PC-3 (cell line): ENCODE measurements at regions not wholly inside any gene's neighbourhood (a gene's known extent, or its start where the extent isn't known, plus 50 kb on each side); places are given as distances from the start of the nearest gene placed in this dataset.

ENCODE experiments used
- ATAC-seq: fragments of 200-7000 bp; cut with Tn5 transposase; 2 replicates; pipeline ENCODE4 v1.9.1; 2020; ENCODE audit warnings: mild to moderate bottlenecking, moderate library complexity
- BruUV-seq: library from RNA; stranded (reverse); fragments of 400-500 nt; replicated peaks from 2 replicates; lab custom pipeline; 2021; lab: Mats Ljungman, UMichigan
- CTCF ChIA-PET: fragments of 300-600 bp; sonication (Branson Sonifier 250); formaldehyde crosslinking; loops from one replicate; lab custom pipeline; 2022; ENCODE audit warnings: antibody characterized with exemption; lab: Charles Lee
- POLR2A ChIA-PET: fragments of 300-600 bp; sonication (Branson Sonifier 250); formaldehyde crosslinking; loops from one replicate; lab custom pipeline; 2022; ENCODE audit warnings: antibody characterized with exemption; ENCODE audit not compliant: unreplicated experiment; lab: Charles Lee
- DNase-seq: peaks from one replicate; pipeline ENCODE4 v3.0.0-alpha.2; 2015
- H2AFZ ChIP-seq: fragments of 300-600 bp; sonication (generic); 2 replicates; pipeline ENCODE4 v1.6.0; 2016; ENCODE audit warnings: antibody characterized with exemption, low read length
- H3F3A ChIP-seq: fragments of 300-600 bp; sonication (generic); one replicate; pipeline ENCODE4 v1.6.0; 2017; ENCODE audit warnings: antibody characterized with exemption, low read length, control low read depth, mild to moderate bottlenecking; ENCODE audit not compliant: unreplicated experiment
- H3K27ac ChIP-seq: fragments of 300-600 bp; sonication (generic); 2 replicates; pipeline ENCODE4 v1.5.1; 2016; ENCODE audit warnings: mild to moderate bottlenecking, low read length
- H3K27me3 ChIP-seq: fragments of 300-600 bp; sonication (generic); 2 replicates; pipeline ENCODE4 v1.6.1; 2016; ENCODE audit warnings: low read length, mixed read lengths
- H3K36me3 ChIP-seq: fragments of 300-600 bp; sonication (generic); 2 replicates; pipeline ENCODE4 v1.6.1; 2016; ENCODE audit warnings: low read depth, mixed run types, low read length, mixed read lengths
- H3K4me1 ChIP-seq: fragments of 300-600 bp; sonication (generic); 2 replicates; pipeline ENCODE4 v1.5.1; 2016; ENCODE audit warnings: low read length; ENCODE audit not compliant: insufficient read depth
- H3K4me2 ChIP-seq: fragments of 300-600 bp; sonication (generic); 2 replicates; pipeline ENCODE4 v1.6.0; 2016; ENCODE audit warnings: low read length
- H3K4me3 ChIP-seq: fragments of 300-600 bp; sonication (generic); 2 replicates; pipeline ENCODE4 v1.5.1; 2016; ENCODE audit warnings: mild to moderate bottlenecking, low read length, mixed read lengths
- H3K79me2 ChIP-seq: fragments of 300-600 bp; sonication (generic); 2 replicates; pipeline ENCODE4 v1.6.1; 2017; ENCODE audit warnings: low read length, mixed read lengths
- H3K9ac ChIP-seq: fragments of 300-600 bp; sonication (generic); 2 replicates; pipeline ENCODE4 v1.6.0; 2016; ENCODE audit warnings: mild to moderate bottlenecking, low read length
- H3K9me2 ChIP-seq: fragments of 300-600 bp; sonication (generic); replicated peaks from 2 replicates; pipeline ENCODE4 v1.6.1; 2016; ENCODE audit warnings: mixed run types, low read length, mixed read lengths
- H3K9me3 ChIP-seq: fragments of 300-600 bp; sonication (generic); 2 replicates; pipeline ENCODE4 v1.6.1; 2016; ENCODE audit warnings: low read length, mixed read lengths
- H4K20me1 ChIP-seq: fragments of 300-600 bp; sonication (generic); 2 replicates; pipeline ENCODE4 v1.6.1; 2016; ENCODE audit warnings: low read length, mixed read lengths
- EZH2 ChIP-seq: fragments of 300-600 bp; sonication (generic); IDR thresholded peaks from one replicate; pipeline ENCODE4 v1.6.1; 2017; ENCODE audit warnings: antibody characterized with exemption, mild to moderate bottlenecking, low read length; ENCODE audit not compliant: unreplicated experiment
- EZH2phosphoT487 ChIP-seq: fragments of 300-600 bp; sonication (generic); IDR thresholded peaks from 2 replicates; pipeline ENCODE4 v1.6.1; 2018; ENCODE audit warnings: mild to moderate bottlenecking, antibody characterized with exemption, low read length, borderline replicate concordance
- intact Hi-C: fragments of 100-400 bp; cut with micrococcal nuclease; formaldehyde crosslinking; loops from 2 replicates; pipeline ENCODE4 v1.9.0; 2023
- TF ChIP-seq, protein P1 (sequence below): fragments of 300-600 bp; sonication (generic); conservative IDR thresholded peaks from 2 replicates; pipeline ENCODE4 v1.5.1; 2017; ENCODE audit warnings: antibody characterized with exemption, low read depth, mild to moderate bottlenecking, low read length

DNA sequence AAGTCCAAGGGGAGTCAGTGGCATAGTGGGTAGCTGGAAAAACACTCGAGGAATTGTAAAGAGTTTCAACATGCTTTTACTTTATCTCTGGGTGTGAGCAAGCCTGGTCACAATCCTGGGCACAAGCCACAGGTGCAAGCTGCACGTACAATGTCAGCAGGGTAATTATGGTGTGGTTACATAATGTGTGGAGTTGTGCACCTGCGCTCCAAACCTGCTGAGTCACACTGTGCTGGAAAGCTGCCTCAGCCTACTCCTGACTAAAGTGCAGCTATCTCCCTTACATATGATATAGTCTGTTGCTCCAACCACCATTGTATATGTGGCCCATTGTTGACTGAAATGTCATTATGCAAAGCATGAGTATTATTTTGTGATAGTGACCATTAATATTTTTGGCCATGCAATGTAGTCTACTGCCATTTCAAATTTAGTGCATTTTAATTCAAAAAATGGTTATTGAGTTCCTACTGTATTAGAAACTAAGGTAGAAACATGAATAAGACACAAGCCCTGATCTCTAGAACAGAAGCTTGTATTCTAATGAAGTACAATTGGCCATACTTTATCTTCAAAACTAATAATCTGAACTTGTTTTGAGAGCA, 160.9 kb upstream of the SLC30A5 start:
- ATAC-seq (no peak), DNase-seq (no peak)
- BruUV-seq: no TSS peak
- no peak overlapping the region for H3K4me3 ChIP-seq
- H3K4me2 ChIP-seq: no peak overlapping the region
- H3F3A ChIP-seq: no peaks in the 10 kb centered on the region
- intact Hi-C loops: no loop called here
- no peak overlapping the region for H2AFZ ChIP-seq
- TF ChIP-seq EZH2 (no peak), EZH2phosphoT487 (no peak)
- TF ChIP-seq, protein P1, sequence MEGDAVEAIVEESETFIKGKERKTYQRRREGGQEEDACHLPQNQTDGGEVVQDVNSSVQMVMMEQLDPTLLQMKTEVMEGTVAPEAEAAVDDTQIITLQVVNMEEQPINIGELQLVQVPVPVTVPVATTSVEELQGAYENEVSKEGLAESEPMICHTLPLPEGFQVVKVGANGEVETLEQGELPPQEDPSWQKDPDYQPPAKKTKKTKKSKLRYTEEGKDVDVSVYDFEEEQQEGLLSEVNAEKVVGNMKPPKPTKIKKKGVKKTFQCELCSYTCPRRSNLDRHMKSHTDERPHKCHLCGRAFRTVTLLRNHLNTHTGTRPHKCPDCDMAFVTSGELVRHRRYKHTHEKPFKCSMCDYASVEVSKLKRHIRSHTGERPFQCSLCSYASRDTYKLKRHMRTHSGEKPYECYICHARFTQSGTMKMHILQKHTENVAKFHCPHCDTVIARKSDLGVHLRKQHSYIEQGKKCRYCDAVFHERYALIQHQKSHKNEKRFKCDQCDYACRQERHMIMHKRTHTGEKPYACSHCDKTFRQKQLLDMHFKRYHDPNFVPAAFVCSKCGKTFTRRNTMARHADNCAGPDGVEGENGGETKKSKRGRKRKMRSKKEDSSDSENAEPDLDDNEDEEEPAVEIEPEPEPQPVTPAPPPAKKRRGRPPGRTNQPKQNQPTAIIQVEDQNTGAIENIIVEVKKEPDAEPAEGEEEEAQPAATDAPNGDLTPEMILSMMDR: no peak
- no peaks in the 10 kb centered on the region for H3K27me3 ChIP-seq
- peaks cover 10% of the 10 kb centered on the region; the same call in 1 of the 2 replicates for H3K4me1 ChIP-seq
- H3K9me3 ChIP-seq: 0 out of 2 replicates have a peak, but pooled peaks cover 5% of the 10 kb centered on the region
- H4K20me1 ChIP-seq: no peaks in the 10 kb centered on the region
- H3K36me3 ChIP-seq: no peaks in the 10 kb centered on the region
- CTCF ChIA-PET: no interaction called here
- H3K9ac ChIP-seq: no peak overlapping the region
- H3K9me2 ChIP-seq: no peaks in the 10 kb centered on the region
- POLR2A ChIA-PET: no interaction called here
- no peaks in the 10 kb centered on the region for H3K79me2 ChIP-seq
- no peak overlapping the region for H3K27ac ChIP-seq

DNA sequence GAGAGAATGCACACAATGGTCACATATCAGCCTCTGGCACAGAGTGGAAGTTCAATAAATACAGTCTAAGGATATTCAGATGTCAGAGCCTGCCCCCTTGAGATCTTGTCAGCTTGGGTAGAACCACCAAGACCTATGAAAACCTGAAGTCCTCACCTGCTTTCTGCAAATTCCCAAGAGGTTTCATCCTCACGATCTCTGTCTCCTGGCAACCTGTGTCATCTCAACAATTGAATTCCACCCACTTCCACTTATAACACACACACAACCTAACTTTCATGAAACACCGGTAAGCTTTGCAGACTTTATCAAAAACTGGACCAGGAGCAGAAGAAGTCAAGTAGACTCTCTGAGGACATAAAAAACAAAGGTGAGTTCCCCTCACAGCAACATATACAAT, 151.6 kb upstream of the SLC30A5 start:
- no peaks in the 10 kb centered on the region for H3K4me1 ChIP-seq
- BruUV-seq: no TSS peak
- intact Hi-C loops: no loop called here
- TF ChIP-seq EZH2: no peak
- TF ChIP-seq, protein P1: no peak
- no peak for TF ChIP-seq EZH2phosphoT487
- ATAC-seq: no peak
- no peak overlapping the region for H3K4me2 ChIP-seq
- no peaks in the 10 kb centered on the region for H4K20me1 ChIP-seq
- H3K9ac ChIP-seq: no peak overlapping the region
- H3K9me2 ChIP-seq: no peaks in the 10 kb centered on the region
- H3K9me3 ChIP-seq: no peaks in the 10 kb centered on the region
- no peak for DNase-seq
- no peaks in the 10 kb centered on the region for H3F3A ChIP-seq
- no peak overlapping the region for H3K4me3 ChIP-seq
- POLR2A ChIA-PET: no interaction called here
- H3K27ac ChIP-seq: no peak overlapping the region
- no peak overlapping the region for H2AFZ ChIP-seq
- H3K27me3 ChIP-seq: no peaks in the 10 kb centered on the region; the same call in 1 of the 2 replicates
- H3K36me3 ChIP-seq: no peaks in the 10 kb centered on the region
- CTCF ChIA-PET: no interaction called here
- H3K79me2 ChIP-seq: no peaks in the 10 kb centered on the region

DNA sequence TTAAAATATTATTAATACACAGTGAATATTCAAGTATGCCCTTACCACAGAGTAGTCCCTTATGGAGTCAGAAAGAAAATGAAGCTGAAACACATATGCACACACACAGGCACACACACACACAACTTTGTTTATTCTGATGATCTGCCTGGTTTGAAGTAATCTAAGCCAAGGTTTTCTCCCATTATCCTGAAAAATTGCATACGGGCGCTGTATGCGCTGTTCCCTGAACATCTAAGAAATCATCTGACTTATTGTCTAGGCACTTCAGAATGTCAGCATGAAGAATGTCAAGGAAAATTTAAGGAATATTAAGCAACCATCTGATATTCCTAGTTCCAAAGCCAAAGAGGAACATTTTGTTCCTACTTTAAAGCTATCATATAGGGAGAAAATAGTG, 147.1 kb upstream of the SLC30A5 start:
- Histone ChIP-seq H3K9me3 (no peaks in the 10 kb centered on the region), H3K36me3 (no peaks in the 10 kb centered on the region), H3K4me1 (no peaks in the 10 kb centered on the region), H4K20me1 (no peaks in the 10 kb centered on the region), H3F3A (no peaks in the 10 kb centered on the region), H3K9me2 (no peaks in the 10 kb centered on the region), H3K9ac (no peak overlapping the region), H3K79me2 (no peaks in the 10 kb centered on the region), H3K27me3 (peaks cover 10% of the 10 kb centered on the region; the same call in 1 of the 2 replicates), H3K4me3 (no peak overlapping the region), H2AFZ (no peak overlapping the region), H3K4me2 (no peak overlapping the region), H3K27ac (no peak overlapping the region)
- DNase-seq: no peak
- intact Hi-C loops: no loop called here
- BruUV-seq: no TSS peak
- no peak for ATAC-seq
- ChIA-PET POLR2A (no interaction called here), CTCF (no interaction called here)
- TF ChIP-seq, protein P1: no peak
- TF ChIP-seq EZH2 (no peak), EZH2phosphoT487 (no peak)
